ENCODE measurements at regions not wholly inside any gene's neighbourhood (a gene's known extent, or its start where the extent isn't known, plus 50 kb on each side); places are given as distances from the start of the nearest gene placed in this dataset.
"Not testable (repeated sequence)": the region's sequence is repeated elsewhere in the genome, so short reads cannot be mapped to it uniquely, and the experiment has no call there.

- in situ Hi-C loops (cut with MboI; ENCODE audit: low sequenced_read_pairs, unreplicated experiment) = no loop called here
- no peak for DNase-seq (ENCODE audit: low spot score)
- TF ChIP-seq CTCF (IDR thresholded peaks at IDR 0.05; ENCODE audit: borderline replicate concordance, control extremely low read depth, extremely low read depth, insufficient read depth, missing control alignments) = no peak
Measured at GRCh38 chr10:129207297-129207696, 259.7 kb upstream of the MGMT start.

DNA sequence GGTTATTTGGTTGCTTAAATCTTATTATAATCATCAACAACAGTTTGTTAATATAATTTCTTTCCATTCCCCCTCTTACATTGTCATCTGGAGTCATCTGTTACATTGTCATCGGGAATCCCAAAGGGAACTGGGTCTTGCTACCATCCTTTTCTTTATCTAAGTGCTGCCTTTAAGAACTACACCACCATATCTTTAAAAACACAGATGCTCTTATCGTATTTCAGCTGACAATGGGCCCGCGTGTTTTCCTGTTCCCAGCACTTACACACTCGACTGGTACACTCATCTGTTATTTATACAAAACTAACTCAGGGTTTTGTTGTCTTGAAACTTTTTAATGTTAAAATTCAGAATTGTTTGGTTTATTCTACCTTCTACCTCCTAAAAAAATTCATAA lies 256.2 kb upstream of the MGMT start:
- no peak for DNase-seq (ENCODE audit: low spot score)
- in situ Hi-C loops (cut with MboI; ENCODE audit: low sequenced_read_pairs, unreplicated experiment) = no loop called here
- no peak for TF ChIP-seq CTCF (IDR thresholded peaks at IDR 0.05; ENCODE audit: borderline replicate concordance, control extremely low read depth, extremely low read depth, insufficient read depth, missing control alignments)

- no peak for DNase-seq (ENCODE audit: low spot score)
- no peak for TF ChIP-seq CTCF (IDR thresholded peaks at IDR 0.05; ENCODE audit: borderline replicate concordance, control extremely low read depth, extremely low read depth, insufficient read depth, missing control alignments)
- in situ Hi-C loops (cut with MboI; ENCODE audit: low sequenced_read_pairs, unreplicated experiment) = no loop called here
Measured at GRCh38 chr10:129213256-129213655, 253.8 kb upstream of the MGMT start.

GRCh38 chr10:129213996-129214395 lies 253.0 kb upstream of the MGMT start:
- DNase-seq (ENCODE audit: low spot score); in situ Hi-C loops (cut with MboI; ENCODE audit: low sequenced_read_pairs, unreplicated experiment): not testable (repeated sequence)

DNA sequence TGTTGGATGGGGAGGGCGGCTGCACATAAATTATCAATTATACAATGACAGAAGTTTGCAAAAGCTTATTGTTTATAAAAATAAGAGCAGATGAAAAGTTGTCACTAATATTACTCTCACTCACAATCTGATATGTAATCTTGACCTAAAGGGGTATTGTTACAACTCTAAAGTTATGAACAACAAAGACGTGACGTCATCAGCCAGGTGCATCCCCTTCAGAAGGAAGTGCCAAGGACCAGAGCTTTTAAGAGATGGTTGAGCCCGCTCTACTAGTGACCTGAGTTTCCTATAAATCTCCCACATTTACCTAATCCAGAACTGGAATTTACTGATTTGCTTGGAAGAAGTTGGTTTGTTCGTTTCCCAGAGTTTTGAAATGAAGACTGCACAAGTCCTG lies 247.7 kb upstream of the MGMT start:
- in situ Hi-C loops (cut with MboI; ENCODE audit: low sequenced_read_pairs, unreplicated experiment) = no loop called here
- no peak for DNase-seq (ENCODE audit: low spot score)
- TF ChIP-seq CTCF (IDR thresholded peaks at IDR 0.05; ENCODE audit: borderline replicate concordance, control extremely low read depth, extremely low read depth, insufficient read depth, missing control alignments) = no peak

DNA sequence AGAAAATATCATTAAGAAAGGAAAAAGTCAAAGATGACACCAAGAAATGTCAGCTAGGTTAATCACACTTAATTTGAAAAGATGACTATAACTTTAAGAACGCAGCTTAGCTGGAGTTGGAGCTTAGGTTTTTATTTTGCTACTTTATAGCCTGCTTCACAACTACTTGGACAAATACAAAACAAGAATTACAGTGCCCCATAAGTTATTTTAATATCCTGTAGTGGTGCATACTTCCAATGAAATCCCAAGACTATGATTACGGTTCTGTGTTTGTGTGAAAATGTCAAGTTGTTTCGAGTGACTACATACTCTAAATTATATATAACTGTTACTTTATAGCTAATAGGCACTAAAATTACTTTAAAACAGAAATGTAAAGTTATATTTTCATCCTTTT lies 244.6 kb upstream of the MGMT start:
- no peak for TF ChIP-seq CTCF (IDR thresholded peaks at IDR 0.05; ENCODE audit: borderline replicate concordance, control extremely low read depth, extremely low read depth, insufficient read depth, missing control alignments)
- no peak for DNase-seq (ENCODE audit: low spot score)
- in situ Hi-C loops (cut with MboI; ENCODE audit: low sequenced_read_pairs, unreplicated experiment) = no loop called here

DNA sequence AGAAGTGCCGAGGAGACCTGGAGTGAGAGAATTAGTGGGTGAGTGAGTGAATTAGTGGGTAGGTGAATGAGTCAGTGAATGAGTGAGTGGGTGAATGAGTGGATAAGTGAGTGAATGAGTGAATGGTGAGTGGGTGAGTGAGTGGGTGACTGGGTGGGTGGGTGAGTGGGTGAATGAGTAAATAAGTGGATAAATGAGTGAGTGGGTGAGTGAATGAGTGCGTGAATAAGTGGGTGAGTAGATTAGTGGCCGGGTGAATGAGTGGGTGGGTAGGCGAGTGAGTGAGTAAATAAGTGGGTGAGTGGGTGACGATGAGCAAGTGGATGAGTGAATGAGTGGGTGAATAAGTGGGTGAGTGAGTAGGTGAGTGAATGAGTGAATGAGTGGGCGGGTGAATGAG lies 243.7 kb upstream of the MGMT start:
- in situ Hi-C loops (cut with MboI; ENCODE audit: low sequenced_read_pairs, unreplicated experiment) = no loop called here
- no peak for TF ChIP-seq CTCF (IDR thresholded peaks at IDR 0.05; ENCODE audit: borderline replicate concordance, control extremely low read depth, extremely low read depth, insufficient read depth, missing control alignments)
- DNase-seq (ENCODE audit: low spot score) = no peak
